ENCODE measurements at regions not wholly inside any gene's neighbourhood (a gene's known extent, or its start where the extent isn't known, plus 50 kb on each side); places are given as distances from the start of the nearest gene placed in this dataset.
"Not testable (repeated sequence)": the region's sequence is repeated elsewhere in the genome, so short reads cannot be mapped to it uniquely, and the experiment has no call there.

DNA sequence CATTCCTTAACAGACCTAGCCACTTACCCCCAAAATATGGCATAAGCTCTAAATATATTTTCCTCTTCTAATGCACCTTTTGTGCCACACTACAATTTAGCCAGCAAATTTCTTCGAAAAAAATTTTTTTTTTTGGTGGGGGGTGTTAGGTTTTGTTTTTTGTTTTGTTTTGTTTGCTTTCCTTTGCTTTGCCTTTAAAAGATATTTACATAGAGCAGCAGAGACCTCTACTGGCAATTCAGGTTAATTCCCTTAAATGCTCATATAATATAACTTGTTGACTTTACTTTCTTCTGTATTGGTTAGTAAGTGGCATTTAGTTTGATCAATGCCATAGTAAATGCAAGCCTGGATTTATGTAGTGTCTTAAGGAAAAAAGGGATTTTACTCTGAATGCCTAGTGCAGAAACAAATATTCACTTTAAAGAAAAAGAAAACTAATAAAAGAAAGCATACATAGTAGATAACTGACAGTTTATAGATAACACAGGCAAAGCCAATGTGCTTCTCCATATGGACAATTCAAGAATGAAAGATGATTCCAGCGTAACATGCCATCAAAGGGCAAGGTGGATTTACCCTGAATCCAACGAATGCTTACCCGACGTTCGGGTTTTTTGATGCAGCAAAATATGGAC, 1250.6 kb downstream of the GATA3 start:
- H3K27me3 Mint-ChIP-seq, result peaks cover 10% of the 10 kb centered on the region
- ATAC-seq (no peak), DNase-seq (no peak)
- CTCF ChIA-PET, result interaction anchor here (1.1 kb wide), 1 partner anchor 96 kb away, joined by 4 read pairs; no protein-coding TSS in a partner anchor
- H3K4me3 Mint-ChIP-seq, result no peak overlapping the region
- no peak overlapping the region for H3K27ac Mint-ChIP-seq
- no peaks in the 10 kb centered on the region for H3K9me3 Mint-ChIP-seq (ENCODE audit: low read depth)
- POLR2A ChIA-PET, result no interaction called here
- H3K36me3 Mint-ChIP-seq (ENCODE audit: low read depth), result no peaks in the 10 kb centered on the region
- intact Hi-C loops (cut with DNase I, micrococcal nuclease), result loop anchor here (1.0 to 10.0 kb wide), 4 partner anchors 800 to 1620 kb away; no protein-coding TSS in a partner anchor
- no peaks in the 10 kb centered on the region for H3K4me1 Mint-ChIP-seq

DNA sequence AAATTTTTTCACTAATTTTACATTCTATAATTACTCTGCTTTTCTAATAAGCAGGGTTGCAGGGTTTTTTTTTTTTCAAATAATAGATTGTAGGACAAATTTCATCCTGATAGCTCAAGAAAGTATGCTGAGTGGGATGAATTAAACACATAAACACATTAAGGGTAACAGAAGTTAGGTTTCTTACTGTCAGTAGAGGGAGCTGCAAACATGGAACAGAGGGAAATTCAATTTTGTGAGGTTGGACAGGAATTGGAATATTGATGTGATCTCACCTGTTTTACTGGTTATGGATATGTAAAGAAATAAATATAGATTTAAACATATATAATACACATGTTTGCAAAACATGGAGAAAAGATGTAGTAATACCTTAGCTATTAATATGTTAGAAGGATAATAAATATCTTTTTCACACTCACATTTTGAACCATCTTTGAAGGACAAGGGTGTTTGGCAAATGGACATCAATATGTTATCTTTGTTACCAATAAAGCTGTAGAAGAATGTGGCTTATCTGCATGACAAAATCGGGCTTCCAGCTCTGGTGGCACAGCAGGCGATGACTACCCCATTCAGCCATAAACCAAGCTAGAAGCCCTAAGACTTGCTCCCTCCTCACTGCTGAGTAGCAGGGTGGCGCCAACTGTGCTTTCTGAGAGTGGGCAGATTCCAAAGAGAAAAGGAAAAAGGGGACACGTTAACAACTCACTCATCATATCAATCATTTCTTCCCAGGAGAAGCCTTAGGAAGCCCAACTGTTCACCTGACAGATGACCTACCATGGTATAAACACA, 1257.4 kb downstream of the GATA3 start:
- Mint-ChIP-seq H3K4me3 (no peak overlapping the region), H3K36me3 (ENCODE audit: low read depth) (no peaks in the 10 kb centered on the region), H3K4me1 (no peaks in the 10 kb centered on the region), H3K27me3 (peaks cover 7% of the 10 kb centered on the region), H3K27ac (no peak overlapping the region), H3K9me3 (ENCODE audit: low read depth) (no peaks in the 10 kb centered on the region)
- DNase-seq, result no peak
- POLR2A ChIA-PET, result no interaction called here
- intact Hi-C loops (cut with DNase I, micrococcal nuclease), result no loop called here
- CTCF ChIA-PET, result interaction anchor here (1.1 kb wide), 1 partner anchor 9 kb away, joined by 4 read pairs; no protein-coding TSS in a partner anchor
- no peak for ATAC-seq

DNA sequence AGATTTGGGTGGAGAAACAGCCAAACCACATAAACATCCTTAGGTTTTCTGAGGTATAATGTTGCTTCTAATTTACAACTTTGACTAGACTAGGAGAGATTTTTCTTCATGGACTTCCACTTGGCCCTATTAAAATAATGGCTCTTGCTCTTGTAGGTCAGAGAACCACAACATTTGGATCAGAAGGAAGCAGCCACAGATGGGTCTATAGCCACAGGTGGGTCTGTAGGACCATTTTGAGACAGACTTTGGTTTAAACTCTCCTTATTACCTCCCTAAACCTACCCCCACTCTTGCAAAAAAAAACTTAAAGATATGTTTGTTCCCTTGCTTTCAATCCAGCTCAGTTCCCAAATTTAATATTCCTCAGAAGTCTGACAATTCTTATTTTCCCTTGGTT, 1260.8 kb downstream of the GATA3 start:
- H3K27me3 Mint-ChIP-seq, result peaks cover 7% of the 10 kb centered on the region
- no peak for DNase-seq
- POLR2A ChIA-PET, result no interaction called here
- H3K9me3 Mint-ChIP-seq (ENCODE audit: low read depth), result no peaks in the 10 kb centered on the region
- H3K27ac Mint-ChIP-seq, result no peak overlapping the region
- ATAC-seq, result no peak
- no peaks in the 10 kb centered on the region for H3K36me3 Mint-ChIP-seq (ENCODE audit: low read depth)
- CTCF ChIA-PET, result interaction anchor here (2.2 kb wide), 1 partner anchor 1790 kb away, joined by 5 read pairs; no protein-coding TSS in a partner anchor
- intact Hi-C loops (cut with DNase I, micrococcal nuclease), result no loop called here
- no peak overlapping the region for H3K4me3 Mint-ChIP-seq
- H3K4me1 Mint-ChIP-seq, result no peaks in the 10 kb centered on the region

DNA sequence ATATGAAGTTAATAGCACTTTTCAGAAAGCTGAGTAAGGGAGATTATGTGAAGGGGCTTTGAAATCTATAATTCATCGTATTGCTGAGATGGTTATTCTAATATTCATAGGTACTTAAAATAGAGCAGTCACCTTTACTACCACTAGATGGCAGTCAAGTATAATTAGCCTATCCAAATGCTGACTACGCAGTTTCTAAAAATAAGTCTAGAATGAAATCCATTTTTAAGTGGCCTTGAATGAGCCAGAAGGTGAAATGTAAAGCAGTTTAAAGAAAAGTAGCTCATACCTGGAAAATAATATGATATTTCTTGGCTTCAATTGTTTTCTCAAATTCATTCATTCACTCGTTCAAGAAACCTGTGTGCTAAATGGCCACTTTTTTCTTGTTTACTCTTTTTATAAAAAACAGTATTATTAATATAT, 1277.1 kb downstream of the GATA3 start:
- H3K36me3 Mint-ChIP-seq (ENCODE audit: low read depth), result no peaks in the 10 kb centered on the region
- H3K27ac Mint-ChIP-seq, result no peak overlapping the region
- ChIA-PET CTCF (interaction anchor here (0.7 to 4.8 kb wide), 8 partner anchors 8 to 1745 kb away, joined by 3 to 21 read pairs (median 4); no protein-coding TSS in a partner anchor), POLR2A (no interaction called here)
- intact Hi-C loops (cut with DNase I, micrococcal nuclease), result loop anchor here in 1 of 2 experiments (5.0 kb wide), 1 partner anchor 1346 kb away; no protein-coding TSS in a partner anchor
- H3K27me3 Mint-ChIP-seq, result peaks cover 29% of the 10 kb centered on the region
- ATAC-seq (no peak), DNase-seq (no peak)
- H3K4me1 Mint-ChIP-seq, result no peaks in the 10 kb centered on the region
- H3K9me3 Mint-ChIP-seq (ENCODE audit: low read depth), result no peaks in the 10 kb centered on the region
- H3K4me3 Mint-ChIP-seq, result no peak overlapping the region

DNA sequence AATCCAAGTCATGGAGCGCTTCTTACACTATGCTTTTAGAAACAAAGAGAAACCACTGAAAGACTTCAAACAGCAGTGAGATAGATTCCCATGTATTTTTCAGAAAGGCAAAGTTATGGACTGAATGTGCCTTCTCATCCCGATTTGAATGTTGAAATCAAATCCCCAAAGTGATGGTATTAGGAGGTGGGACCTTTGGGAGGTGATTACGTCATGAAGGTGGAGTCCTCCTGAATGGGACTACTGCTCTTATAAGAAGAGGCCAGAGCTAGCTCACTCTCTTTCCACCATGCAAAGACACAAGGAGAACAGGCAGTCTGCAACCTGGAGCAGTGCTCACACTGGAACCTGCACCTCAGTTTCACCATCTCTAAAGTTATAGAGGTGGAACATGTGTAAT, 1279.8 kb downstream of the GATA3 start:
- H3K4me3 Mint-ChIP-seq, result no peak overlapping the region
- POLR2A ChIA-PET, result no interaction called here
- H3K9me3 Mint-ChIP-seq (ENCODE audit: low read depth), result no peaks in the 10 kb centered on the region
- H3K36me3 Mint-ChIP-seq (ENCODE audit: low read depth), result no peaks in the 10 kb centered on the region
- CTCF ChIA-PET, result no interaction called here
- H3K27me3 Mint-ChIP-seq, result peaks cover 18% of the 10 kb centered on the region
- no peak for DNase-seq
- no peaks in the 10 kb centered on the region for H3K4me1 Mint-ChIP-seq
- no peak overlapping the region for H3K27ac Mint-ChIP-seq
- ATAC-seq, result no peak
- intact Hi-C loops (cut with DNase I, micrococcal nuclease), result loop anchor here in 1 of 2 experiments (5.0 kb wide), 1 partner anchor 1343 kb away; no protein-coding TSS in a partner anchor

DNA sequence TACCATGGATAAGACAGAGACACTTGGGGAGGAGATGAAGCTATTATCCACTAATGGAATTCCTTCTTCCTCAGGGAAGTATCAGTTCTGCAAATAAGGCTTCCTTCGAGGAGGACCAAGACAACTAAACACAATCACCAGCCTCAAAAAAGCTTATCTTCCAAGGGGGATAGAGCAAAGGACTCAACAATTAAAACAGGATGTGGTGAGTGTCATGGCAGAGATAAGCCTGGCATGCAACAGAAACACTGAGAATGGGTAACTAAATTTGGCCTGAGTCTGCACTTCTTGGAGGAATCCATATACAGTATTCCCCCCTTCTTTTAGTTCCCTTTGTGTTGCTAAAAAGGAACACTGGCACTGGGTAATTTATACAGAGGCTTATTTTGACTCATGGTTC, 1285.2 kb downstream of the GATA3 start:
- no peak for ATAC-seq

DNA sequence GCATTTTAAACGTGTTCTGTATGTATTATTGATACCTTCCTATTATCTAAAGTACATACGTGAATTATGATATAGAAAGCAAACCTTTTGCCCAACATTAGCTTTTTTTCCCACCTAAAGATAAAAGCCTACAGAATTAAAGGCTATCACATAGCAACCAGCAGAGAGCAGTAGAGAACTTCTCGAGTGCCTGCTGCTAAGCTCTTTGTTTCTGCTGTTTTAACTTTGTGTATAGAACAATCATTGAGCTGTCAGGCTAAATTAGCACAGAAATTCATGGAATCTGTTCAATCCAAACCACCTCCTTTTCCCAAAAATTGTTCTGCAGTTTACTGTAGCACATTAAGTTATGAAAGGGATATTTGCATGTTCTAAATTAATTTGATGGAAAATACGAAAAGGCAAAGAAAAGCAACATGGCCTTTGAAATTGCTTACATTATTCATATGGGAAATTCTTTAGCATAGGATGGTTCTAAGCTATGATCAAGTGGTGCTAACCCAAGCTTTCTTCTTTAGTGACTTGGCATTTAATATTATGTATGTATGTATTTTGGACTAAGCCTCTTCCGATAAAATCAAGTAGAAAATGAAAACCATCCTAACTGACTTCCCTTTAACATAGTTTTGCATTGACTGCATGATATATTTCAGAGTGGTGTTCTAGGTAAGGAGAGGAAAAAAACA, 1288.5 kb downstream of the GATA3 start:
- Mint-ChIP-seq H3K4me3 (no peak overlapping the region), H3K27ac (no peak overlapping the region), H3K9me3 (ENCODE audit: low read depth) (peaks cover 8% of the 10 kb centered on the region), H3K4me1 (peaks cover 12% of the 10 kb centered on the region), H3K36me3 (ENCODE audit: low read depth) (no peaks in the 10 kb centered on the region), H3K27me3 (no peaks in the 10 kb centered on the region)
- intact Hi-C loops (cut with DNase I, micrococcal nuclease), result loop anchor here (5.0 kb wide), 2 partner anchors 339 to 1334 kb away; no protein-coding TSS in a partner anchor
- peak; percentile 26 for ATAC-seq
- POLR2A ChIA-PET, result no interaction called here
- CTCF ChIA-PET, result interaction anchor here (0.6 to 2.9 kb wide), 10 partner anchors 12 to 1439 kb away, joined by 3 to 21 read pairs (median 4); no protein-coding TSS in a partner anchor
- DNase-seq, result no peak

More for the DNA sequence above, 1285.2 kb downstream of the GATA3 start:
- Mint-ChIP-seq H3K4me1 (no peaks in the 10 kb centered on the region), H3K27me3 (peaks cover 4% of the 10 kb centered on the region), H3K36me3 (ENCODE audit: low read depth) (no peaks in the 10 kb centered on the region), H3K27ac (no peak overlapping the region), H3K9me3 (ENCODE audit: low read depth) (no peaks in the 10 kb centered on the region), H3K4me3 (no peak overlapping the region)
- POLR2A ChIA-PET, result no interaction called here
- DNase-seq, result no peak
- CTCF ChIA-PET, result interaction anchor here (1.0 to 1.5 kb wide), 3 partner anchors 9 to 20 kb away, joined by 3 to 4 read pairs (median 3); no protein-coding TSS in a partner anchor
- intact Hi-C loops (cut with DNase I, micrococcal nuclease), result loop anchor here (5.0 kb wide), 2 partner anchors 343 to 1338 kb away; no protein-coding TSS in a partner anchor

DNA sequence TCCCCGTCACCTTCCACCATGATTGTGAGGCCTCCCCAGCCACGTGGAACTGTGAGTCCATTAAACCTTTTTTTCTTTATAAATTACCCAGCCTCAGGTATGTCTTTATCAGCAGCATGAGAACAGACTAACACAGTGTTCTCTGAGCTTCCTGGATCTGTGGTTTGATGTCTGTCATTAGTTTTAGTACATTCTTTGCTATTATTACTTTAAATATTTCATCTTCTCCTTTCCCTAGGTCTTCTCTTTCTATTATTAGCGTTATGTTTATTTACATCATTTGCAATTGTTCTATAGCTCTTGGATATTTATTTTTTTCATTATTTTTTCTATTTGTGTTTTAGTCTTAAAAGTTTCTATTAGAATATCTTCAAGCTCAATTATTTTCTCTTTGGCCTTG, 1293.4 kb downstream of the GATA3 start:
- H3K36me3 Mint-ChIP-seq (ENCODE audit: low read depth); H3K27ac Mint-ChIP-seq; DNase-seq; intact Hi-C loops (cut with DNase I, micrococcal nuclease); H3K9me3 Mint-ChIP-seq (ENCODE audit: low read depth); H3K4me3 Mint-ChIP-seq; ATAC-seq; H3K27me3 Mint-ChIP-seq: not testable (repeated sequence)
- H3K4me1 Mint-ChIP-seq, result peaks cover 12% of the 10 kb centered on the region
- ChIA-PET CTCF (interaction anchor here (1.3 to 1.4 kb wide), 2 partner anchors 9 to 1330 kb away, joined by 3 to 4 read pairs; no protein-coding TSS in a partner anchor), POLR2A (interaction anchor here (0.6 kb wide), 1 partner anchor 482 kb away, joined by 6 read pairs; no protein-coding TSS in a partner anchor)

DNA sequence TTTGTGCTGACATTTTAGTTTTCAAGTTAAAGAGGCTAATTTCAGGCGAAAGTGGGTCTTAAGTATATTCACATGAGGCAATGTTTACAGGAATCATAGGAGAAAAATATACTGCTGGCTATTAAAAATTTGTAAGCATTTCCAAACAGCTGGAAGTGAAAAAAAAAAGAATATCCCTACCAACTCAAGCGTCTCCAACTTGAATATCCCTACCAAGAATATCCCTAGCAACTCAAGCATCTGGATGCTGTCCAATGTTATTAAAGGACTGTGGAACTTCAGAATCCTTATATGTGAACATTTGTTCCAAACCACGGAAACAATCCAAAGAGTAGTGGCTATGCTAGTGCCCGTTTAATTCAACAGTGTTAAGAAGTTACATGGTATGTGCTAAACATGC, 1303.0 kb downstream of the GATA3 start:
- no peak for DNase-seq
- no peak overlapping the region for H3K27ac Mint-ChIP-seq
- POLR2A ChIA-PET, result no interaction called here
- H3K4me3 Mint-ChIP-seq, result no peak overlapping the region
- CTCF ChIA-PET, result no interaction called here
- H3K27me3 Mint-ChIP-seq, result peaks cover 6% of the 10 kb centered on the region
- H3K4me1 Mint-ChIP-seq, result peaks cover 6% of the 10 kb centered on the region
- intact Hi-C loops (cut with DNase I, micrococcal nuclease), result no loop called here
- no peaks in the 10 kb centered on the region for H3K36me3 Mint-ChIP-seq (ENCODE audit: low read depth)
- no peak for ATAC-seq
- peaks cover 2% of the 10 kb centered on the region for H3K9me3 Mint-ChIP-seq (ENCODE audit: low read depth)

DNA sequence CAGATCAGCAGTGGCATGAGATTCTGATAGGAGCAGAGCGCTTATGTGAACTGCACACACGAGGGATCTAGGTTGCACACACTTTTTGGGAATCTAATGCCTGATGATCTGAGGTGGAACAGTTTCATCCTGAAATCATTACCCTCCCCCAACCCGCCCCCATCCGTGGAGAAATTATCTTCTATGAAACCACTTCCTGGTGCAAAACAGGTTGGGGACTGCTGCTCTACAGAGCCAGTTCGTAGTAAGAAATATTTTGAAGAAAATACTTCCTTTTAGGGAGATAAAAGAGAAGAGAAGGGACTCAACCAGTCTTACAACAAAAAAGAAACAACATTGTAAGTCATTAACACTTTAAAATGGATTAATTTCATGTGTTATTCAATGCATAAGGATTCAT, 1308.2 kb downstream of the GATA3 start:
- no peak overlapping the region for H3K27ac Mint-ChIP-seq

DNA sequence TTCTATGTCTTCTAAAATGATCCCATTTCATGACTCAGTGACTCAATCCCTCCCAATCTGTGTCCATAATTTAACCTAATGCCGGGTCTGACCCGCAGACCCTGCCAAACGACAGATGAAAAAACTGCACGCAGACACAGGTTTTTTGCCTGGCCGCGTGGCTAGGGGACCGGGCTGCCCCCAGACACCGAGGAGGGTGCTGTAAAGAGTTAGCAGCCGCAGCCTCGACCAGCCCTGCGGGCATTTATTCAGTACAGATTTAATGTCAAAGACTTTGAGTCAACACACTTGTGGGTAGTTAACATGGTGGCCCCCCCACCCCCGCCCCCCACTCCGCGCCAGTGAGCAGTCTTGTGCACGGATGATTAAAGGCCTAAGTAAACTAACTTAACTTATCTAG, 1324.7 kb downstream of the GATA3 start:
- H3K4me1 Mint-ChIP-seq, result no peaks in the 10 kb centered on the region
- H3K9me3 Mint-ChIP-seq (ENCODE audit: low read depth), result no peaks in the 10 kb centered on the region
- peaks cover 4% of the 10 kb centered on the region for H3K27me3 Mint-ChIP-seq
- ATAC-seq (no peak), DNase-seq (no peak)
- POLR2A ChIA-PET, result no interaction called here
- no peak overlapping the region for H3K4me3 Mint-ChIP-seq
- CTCF ChIA-PET, result no interaction called here
- no peaks in the 10 kb centered on the region for H3K36me3 Mint-ChIP-seq (ENCODE audit: low read depth)
- no peak overlapping the region for H3K27ac Mint-ChIP-seq
- intact Hi-C loops (cut with DNase I, micrococcal nuclease), result no loop called here

More for the DNA sequence above, 1308.2 kb downstream of the GATA3 start:
- POLR2A ChIA-PET, result no interaction called here
- Mint-ChIP-seq H3K4me3 (no peak overlapping the region), H3K4me1 (peaks cover 15% of the 10 kb centered on the region), H3K36me3 (ENCODE audit: low read depth) (no peaks in the 10 kb centered on the region), H3K27me3 (peaks cover 3% of the 10 kb centered on the region), H3K9me3 (ENCODE audit: low read depth) (no peaks in the 10 kb centered on the region)
- intact Hi-C loops (cut with DNase I, micrococcal nuclease), result no loop called here
- DNase-seq (no peak), ATAC-seq (no peak)
- CTCF ChIA-PET, result no interaction called here
